HepG2 (cell line): ENCODE measurements at regions not wholly inside any gene's neighbourhood (a gene's known extent, or its start where the extent isn't known, plus 50 kb on each side); places are given as distances from the start of the nearest gene placed in this dataset.

Source experiments
- ZNF263 ChIP-seq: sonication (generic); formaldehyde crosslinking; IDR thresholded peaks from 2 replicates; pipeline ENCODE4 v1.4.0; 2020; ENCODE audit warnings: missing genetic modification reagents
- TF ChIP-seq, protein P1 (sequence below): sonication (generic); formaldehyde crosslinking; IDR thresholded peaks from 2 replicates; pipeline ENCODE4 v1.5.0; 2020; ENCODE audit warnings: mild to moderate bottlenecking, missing genetic modification reagents, moderate library complexity

DNA sequence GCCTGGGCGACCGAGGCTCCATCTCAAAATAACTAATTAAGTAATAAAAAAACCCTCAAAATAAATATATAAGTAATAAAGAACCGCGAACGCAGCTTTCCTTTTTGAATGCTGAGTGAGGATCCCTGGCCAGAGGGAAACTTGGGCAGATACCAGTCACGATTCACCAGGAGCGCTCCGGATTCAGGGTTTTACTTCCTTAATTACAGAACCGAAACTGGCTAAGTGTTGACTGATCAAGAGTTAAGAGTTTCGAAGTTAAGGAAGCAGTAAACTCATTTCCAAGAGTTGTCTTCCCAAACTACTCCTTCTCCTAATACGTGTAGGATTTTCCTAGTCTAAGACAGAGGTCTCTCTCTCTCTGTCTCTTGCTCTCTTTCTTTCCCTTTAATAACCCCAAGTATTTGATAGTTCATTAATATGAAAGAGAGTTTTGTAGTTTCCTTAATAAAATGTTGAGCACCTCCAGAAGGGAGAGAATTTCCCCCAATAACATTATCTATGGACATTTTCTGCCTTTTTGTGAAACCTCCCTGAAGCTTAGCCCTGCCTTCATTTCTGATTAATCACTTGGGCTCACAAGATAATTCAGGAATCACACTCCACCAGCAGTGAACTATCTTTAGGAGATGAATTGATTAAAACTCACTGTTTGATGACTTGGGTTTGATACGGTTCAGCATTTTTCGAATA lies 61.4 kb upstream of the ZNF217 start:
- TF ChIP-seq, protein P1, sequence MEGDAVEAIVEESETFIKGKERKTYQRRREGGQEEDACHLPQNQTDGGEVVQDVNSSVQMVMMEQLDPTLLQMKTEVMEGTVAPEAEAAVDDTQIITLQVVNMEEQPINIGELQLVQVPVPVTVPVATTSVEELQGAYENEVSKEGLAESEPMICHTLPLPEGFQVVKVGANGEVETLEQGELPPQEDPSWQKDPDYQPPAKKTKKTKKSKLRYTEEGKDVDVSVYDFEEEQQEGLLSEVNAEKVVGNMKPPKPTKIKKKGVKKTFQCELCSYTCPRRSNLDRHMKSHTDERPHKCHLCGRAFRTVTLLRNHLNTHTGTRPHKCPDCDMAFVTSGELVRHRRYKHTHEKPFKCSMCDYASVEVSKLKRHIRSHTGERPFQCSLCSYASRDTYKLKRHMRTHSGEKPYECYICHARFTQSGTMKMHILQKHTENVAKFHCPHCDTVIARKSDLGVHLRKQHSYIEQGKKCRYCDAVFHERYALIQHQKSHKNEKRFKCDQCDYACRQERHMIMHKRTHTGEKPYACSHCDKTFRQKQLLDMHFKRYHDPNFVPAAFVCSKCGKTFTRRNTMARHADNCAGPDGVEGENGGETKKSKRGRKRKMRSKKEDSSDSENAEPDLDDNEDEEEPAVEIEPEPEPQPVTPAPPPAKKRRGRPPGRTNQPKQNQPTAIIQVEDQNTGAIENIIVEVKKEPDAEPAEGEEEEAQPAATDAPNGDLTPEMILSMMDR (CRISPR knock-in tag): no peak
- TF ChIP-seq ZNF263: no peak
